ENCODE measurements at regions not wholly inside any gene's neighbourhood (a gene's known extent, or its start where the extent isn't known, plus 50 kb on each side); places are given as distances from the start of the nearest gene placed in this dataset.
A peak's percentile ranks its signal among the peaks of the same experiment; 100 is the strongest.

GRCh38 chr6:133769463-133769862 is 119.5 kb upstream of the TCF21 start:
- ATAC-seq (ENCODE audit: low read depth in 2 of 2) (no peak), DNase-seq (no peak)
- Histone ChIP-seq H3K4me3 (ENCODE audit: low read depth, low read length) (no peak overlapping the region), H3K36me3 (ENCODE audit: control insufficient read depth, insufficient read depth, low read length) (no peaks in the 10 kb centered on the region), H3K4me1 (ENCODE audit: control insufficient read depth, insufficient read depth, low read length, poor library complexity, severe bottlenecking) (no peaks in the 10 kb centered on the region), H3K27me3 (ENCODE audit: control insufficient read depth, insufficient read depth, low read length) (no peaks in the 10 kb centered on the region), H3K9me3 (ENCODE audit: control insufficient read depth in 2 of 2, low read length in 2 of 2) (no peaks in the 10 kb centered on the region), H3K27ac (ENCODE audit: insufficient read depth, low read length, poor library complexity, severe bottlenecking) (no peak overlapping the region)
- Mint-ChIP-seq H3K36me3 (no peaks in the 10 kb centered on the region), H3K27ac (no peak overlapping the region), H3K4me1 (no peaks in the 10 kb centered on the region), H3K27me3 (no peaks in the 10 kb centered on the region), H3K9me3 (peaks cover 0 to 5% (median 0%) of the 10 kb centered on the region in 7 donors), H3K4me3 (no peak overlapping the region)

- H3K9me3 Mint-ChIP-seq, result peaks cover 0 to 1% (median 0%) of the 10 kb centered on the region in 7 donors
- no peak overlapping the region for H3K27ac Mint-ChIP-seq
- no peaks in the 10 kb centered on the region for H3K4me1 ChIP-seq (ENCODE audit: control insufficient read depth, insufficient read depth, low read length, poor library complexity, severe bottlenecking)
- no peak overlapping the region for H3K4me3 ChIP-seq (ENCODE audit: low read depth, low read length)
- H3K27ac ChIP-seq (ENCODE audit: insufficient read depth, low read length, poor library complexity, severe bottlenecking), result no peak overlapping the region
- H3K9me3 ChIP-seq (ENCODE audit: control insufficient read depth in 2 of 2, low read length in 2 of 2), result no peaks in the 10 kb centered on the region
- H3K36me3 Mint-ChIP-seq, result no peaks in the 10 kb centered on the region
- no peak for ATAC-seq (ENCODE audit: low read depth in 2 of 2)
- no peaks in the 10 kb centered on the region for H3K4me1 Mint-ChIP-seq
- H3K4me3 Mint-ChIP-seq, result no peak overlapping the region
- no peaks in the 10 kb centered on the region for H3K27me3 Mint-ChIP-seq
- no peaks in the 10 kb centered on the region for H3K27me3 ChIP-seq (ENCODE audit: control insufficient read depth, insufficient read depth, low read length)
- DNase-seq, result no peak
- no peaks in the 10 kb centered on the region for H3K36me3 ChIP-seq (ENCODE audit: control insufficient read depth, insufficient read depth, low read length)
Observed at GRCh38 chr6:133772567-133772966, 116.3 kb upstream of the TCF21 start.

GRCh38 chr6:133773776-133774175 is 115.1 kb upstream of the TCF21 start:
- no peaks in the 10 kb centered on the region for H3K36me3 Mint-ChIP-seq
- H3K27me3 ChIP-seq (ENCODE audit: control insufficient read depth, insufficient read depth, low read length), result no peaks in the 10 kb centered on the region
- H3K9me3 ChIP-seq (ENCODE audit: control insufficient read depth in 2 of 2, low read length in 2 of 2), result no peaks in the 10 kb centered on the region
- no peaks in the 10 kb centered on the region for H3K4me1 Mint-ChIP-seq
- DNase-seq, result no peak
- H3K4me1 ChIP-seq (ENCODE audit: control insufficient read depth, insufficient read depth, low read length, poor library complexity, severe bottlenecking), result no peaks in the 10 kb centered on the region
- H3K4me3 Mint-ChIP-seq, result no peak overlapping the region
- no peak overlapping the region for H3K27ac ChIP-seq (ENCODE audit: insufficient read depth, low read length, poor library complexity, severe bottlenecking)
- ATAC-seq (ENCODE audit: low read depth in 2 of 2), result no peak
- H3K36me3 ChIP-seq (ENCODE audit: control insufficient read depth, insufficient read depth, low read length), result no peaks in the 10 kb centered on the region
- peaks cover 0 to 1% (median 0%) of the 10 kb centered on the region in 7 donors for H3K9me3 Mint-ChIP-seq
- H3K27me3 Mint-ChIP-seq, result no peaks in the 10 kb centered on the region
- no peak overlapping the region for H3K27ac Mint-ChIP-seq
- no peak overlapping the region for H3K4me3 ChIP-seq (ENCODE audit: low read depth, low read length)

GRCh38 chr6:133774356-133774755 is 114.6 kb upstream of the TCF21 start:
- H3K36me3 ChIP-seq (ENCODE audit: control insufficient read depth, insufficient read depth, low read length), result no peaks in the 10 kb centered on the region
- DNase-seq (peak in 1 of 3 donors; percentile 2), ATAC-seq (ENCODE audit: low read depth in 2 of 2) (no peak)
- H3K4me1 ChIP-seq (ENCODE audit: control insufficient read depth, insufficient read depth, low read length, poor library complexity, severe bottlenecking), result no peaks in the 10 kb centered on the region
- Mint-ChIP-seq H3K9me3 (peaks cover 0 to 1% (median 0%) of the 10 kb centered on the region in 7 donors), H3K36me3 (no peaks in the 10 kb centered on the region), H3K27me3 (no peaks in the 10 kb centered on the region), H3K4me1 (no peaks in the 10 kb centered on the region), H3K27ac (no peak overlapping the region), H3K4me3 (no peak overlapping the region)
- no peak overlapping the region for H3K27ac ChIP-seq (ENCODE audit: insufficient read depth, low read length, poor library complexity, severe bottlenecking)
- H3K4me3 ChIP-seq (ENCODE audit: low read depth, low read length), result no peak overlapping the region
- no peaks in the 10 kb centered on the region for H3K9me3 ChIP-seq (ENCODE audit: control insufficient read depth in 2 of 2, low read length in 2 of 2)
- no peaks in the 10 kb centered on the region for H3K27me3 ChIP-seq (ENCODE audit: control insufficient read depth, insufficient read depth, low read length)

GRCh38 chr6:133778414-133779130 is 110.3 kb upstream of the TCF21 start:
- H3K27ac Mint-ChIP-seq, result no peak overlapping the region
- H3K9me3 Mint-ChIP-seq, result no peaks in the 10 kb centered on the region
- H3K4me3 Mint-ChIP-seq, result no peak overlapping the region
- ATAC-seq (ENCODE audit: low read depth in 2 of 2) (no peak), DNase-seq (no peak)
- H3K4me1 Mint-ChIP-seq, result no peaks in the 10 kb centered on the region
- H3K4me1 ChIP-seq (ENCODE audit: control insufficient read depth, insufficient read depth, low read length, poor library complexity, severe bottlenecking), result no peaks in the 10 kb centered on the region
- H3K36me3 ChIP-seq (ENCODE audit: control insufficient read depth, insufficient read depth, low read length), result no peaks in the 10 kb centered on the region
- H3K27me3 Mint-ChIP-seq, result no peaks in the 10 kb centered on the region
- H3K4me3 ChIP-seq (ENCODE audit: low read depth, low read length), result no peak overlapping the region
- H3K36me3 Mint-ChIP-seq, result no peaks in the 10 kb centered on the region
- no peak overlapping the region for H3K27ac ChIP-seq (ENCODE audit: insufficient read depth, low read length, poor library complexity, severe bottlenecking)
- no peaks in the 10 kb centered on the region for H3K9me3 ChIP-seq (ENCODE audit: control insufficient read depth in 2 of 2, low read length in 2 of 2)
- H3K27me3 ChIP-seq (ENCODE audit: control insufficient read depth, insufficient read depth, low read length), result no peaks in the 10 kb centered on the region

GRCh38 chr6:133779916-133780695 is 108.8 kb upstream of the TCF21 start:
- no peaks in the 10 kb centered on the region for H3K4me1 Mint-ChIP-seq
- H3K36me3 ChIP-seq (ENCODE audit: control insufficient read depth, insufficient read depth, low read length), result no peaks in the 10 kb centered on the region
- no peaks in the 10 kb centered on the region for H3K27me3 Mint-ChIP-seq
- no peaks in the 10 kb centered on the region for H3K27me3 ChIP-seq (ENCODE audit: control insufficient read depth, insufficient read depth, low read length)
- no peaks in the 10 kb centered on the region for H3K36me3 Mint-ChIP-seq
- H3K4me3 ChIP-seq (ENCODE audit: low read depth, low read length), result no peak overlapping the region
- no peak overlapping the region for H3K4me3 Mint-ChIP-seq
- no peak for ATAC-seq (ENCODE audit: low read depth in 2 of 2)
- H3K27ac Mint-ChIP-seq, result no peak overlapping the region
- no peaks in the 10 kb centered on the region for H3K9me3 ChIP-seq (ENCODE audit: control insufficient read depth in 2 of 2, low read length in 2 of 2)
- H3K27ac ChIP-seq (ENCODE audit: insufficient read depth, low read length, poor library complexity, severe bottlenecking), result no peak overlapping the region
- DNase-seq, result no peak
- no peaks in the 10 kb centered on the region for H3K9me3 Mint-ChIP-seq
- no peaks in the 10 kb centered on the region for H3K4me1 ChIP-seq (ENCODE audit: control insufficient read depth, insufficient read depth, low read length, poor library complexity, severe bottlenecking)

- no peak overlapping the region for H3K4me3 Mint-ChIP-seq
- no peaks in the 10 kb centered on the region for H3K27me3 ChIP-seq (ENCODE audit: control insufficient read depth, insufficient read depth, low read length)
- no peaks in the 10 kb centered on the region for H3K36me3 ChIP-seq (ENCODE audit: control insufficient read depth, insufficient read depth, low read length)
- no peaks in the 10 kb centered on the region for H3K4me1 ChIP-seq (ENCODE audit: control insufficient read depth, insufficient read depth, low read length, poor library complexity, severe bottlenecking)
- no peaks in the 10 kb centered on the region for H3K4me1 Mint-ChIP-seq
- DNase-seq (no peak), ATAC-seq (ENCODE audit: low read depth in 2 of 2) (no peak)
- no peak overlapping the region for H3K27ac Mint-ChIP-seq
- H3K9me3 ChIP-seq (ENCODE audit: control insufficient read depth in 2 of 2, low read length in 2 of 2), result no peaks in the 10 kb centered on the region
- H3K27me3 Mint-ChIP-seq, result no peaks in the 10 kb centered on the region
- peaks cover 0 to 7% (median 0%) of the 10 kb centered on the region in 7 donors for H3K9me3 Mint-ChIP-seq
- no peak overlapping the region for H3K27ac ChIP-seq (ENCODE audit: insufficient read depth, low read length, poor library complexity, severe bottlenecking)
- H3K36me3 Mint-ChIP-seq, result no peaks in the 10 kb centered on the region
- H3K4me3 ChIP-seq (ENCODE audit: low read depth, low read length), result no peak overlapping the region
Observed at GRCh38 chr6:133786016-133786415, 102.9 kb upstream of the TCF21 start.

GRCh38 chr6:133787122-133787521 is 101.8 kb upstream of the TCF21 start:
- H3K4me1 ChIP-seq (ENCODE audit: control insufficient read depth, insufficient read depth, low read length, poor library complexity, severe bottlenecking), result no peaks in the 10 kb centered on the region
- H3K27ac ChIP-seq (ENCODE audit: insufficient read depth, low read length, poor library complexity, severe bottlenecking), result no peak overlapping the region
- H3K27me3 ChIP-seq (ENCODE audit: control insufficient read depth, insufficient read depth, low read length), result no peaks in the 10 kb centered on the region
- no peak overlapping the region for H3K4me3 Mint-ChIP-seq
- peaks cover 0 to 11% (median 0%) of the 10 kb centered on the region in 7 donors for H3K9me3 Mint-ChIP-seq
- DNase-seq (no peak), ATAC-seq (ENCODE audit: low read depth in 2 of 2) (no peak)
- H3K27me3 Mint-ChIP-seq, result no peaks in the 10 kb centered on the region
- no peaks in the 10 kb centered on the region for H3K36me3 Mint-ChIP-seq
- no peaks in the 10 kb centered on the region for H3K9me3 ChIP-seq (ENCODE audit: control insufficient read depth in 2 of 2, low read length in 2 of 2)
- H3K27ac Mint-ChIP-seq, result no peak overlapping the region
- no peak overlapping the region for H3K4me3 ChIP-seq (ENCODE audit: low read depth, low read length)
- no peaks in the 10 kb centered on the region for H3K4me1 Mint-ChIP-seq
- H3K36me3 ChIP-seq (ENCODE audit: control insufficient read depth, insufficient read depth, low read length), result no peaks in the 10 kb centered on the region
